K562 (cell line): ENCODE measurements at regions not wholly inside any gene's neighbourhood (a gene's known extent, or its start where the extent isn't known, plus 50 kb on each side); places are given as distances from the start of the nearest gene placed in this dataset.

ENCODE experiments used
- C11orf30 ChIP-seq: fragments of 450-650 bp; IDR thresholded peaks from 2 replicates; pipeline ENCODE4 v1.6.1; 2016; ENCODE audit warnings: low read depth, mild to moderate bottlenecking
- CHD7 ChIP-seq: fragments of 200-600 bp; sonication (generic); IDR thresholded peaks from one replicate; pipeline ENCODE4 v1.6.1; 2012; ENCODE audit warnings: mild to moderate bottlenecking, low read depth, low read length, inconsistent platforms
- CREBBP ChIP-seq: IDR thresholded peaks from one replicate; pipeline ENCODE4 v1.6.1; 2012; ENCODE audit warnings: low read depth, mild to moderate bottlenecking, control low read depth, inconsistent platforms, low read length
- ELK1 ChIP-seq: sonication (generic); formaldehyde crosslinking; IDR thresholded peaks from 2 replicates; pipeline ENCODE4 v1.8.1; 2022; ENCODE audit warnings: missing genetic modification reagents
- ERF ChIP-seq: fragments of 450-650 bp; formaldehyde crosslinking; IDR thresholded peaks from 2 replicates; pipeline ENCODE4 v1.4.0; 2020; ENCODE audit warnings: mild to moderate bottlenecking, mixed read lengths
- FOS ChIP-seq: IDR thresholded peaks from 3 replicates; pipeline ENCODE4 v1.6.1; 2011; ENCODE audit not compliant: insufficient read length; ENCODE audit errors: extremely low read depth
- GATA2 ChIP-seq: sonication (generic); formaldehyde crosslinking; IDR thresholded peaks from 2 replicates; pipeline ENCODE4 v1.4.0; 2020; ENCODE audit warnings: mild to moderate bottlenecking, missing genetic modification reagents
- NR2C1 ChIP-seq, 2 experiments: fragments of 450-650 bp; IDR thresholded peaks; 2 replicates each; pipeline ENCODE4 v1.6.1; 2017; ENCODE audit warnings: mild to moderate bottlenecking in 2 of 2, antibody characterized with exemption in 1 of 2, inconsistent platforms in 1 of 2, missing compliant biosample characterization in 1 of 2, missing genetic modification characterization in 1 of 2
- POLR2AphosphoS5 ChIP-seq: IDR thresholded peaks from 2 replicates; pipeline ENCODE4 v1.6.1; 2011; ENCODE audit warnings: mild to moderate bottlenecking, low read depth, low read length, moderate library complexity; ENCODE audit not compliant: control insufficient read depth, insufficient read depth
- SLC30A9 ChIP-seq: fragments of 250-450 bp; sonication (Bioruptor Pico); IDR thresholded peaks from 2 replicates; pipeline ENCODE4 v1.8.0; 2022; ENCODE audit warnings: mild to moderate bottlenecking, moderate library complexity
- ZNF24 ChIP-seq: fragments of 450-650 bp; IDR thresholded peaks from 2 replicates; pipeline ENCODE4 v1.6.1; 2016
- ZNF311 ChIP-seq: fragments of 250-450 bp; sonication (Bioruptor Pico); IDR thresholded peaks from 2 replicates; pipeline ENCODE4 v1.4.0; 2020; ENCODE audit warnings: mild to moderate bottlenecking, moderate library complexity
- ZNF395 ChIP-seq: fragments of 200-800 bp; sonication (Bioruptor generic); IDR thresholded peaks from 2 replicates; pipeline ENCODE4 v1.6.1; 2017; ENCODE audit warnings: missing genetic modification characterization, missing compliant biosample characterization
- ZNF436 ChIP-seq: fragments of 250-450, 450-650 bp; sonication (Bioruptor Pico); formaldehyde crosslinking; IDR thresholded peaks from 2 replicates; pipeline ENCODE4 v1.7.0; 2020; ENCODE audit warnings: mild to moderate bottlenecking
- ZNF584 ChIP-seq: fragments of 200-800 bp; sonication (Bioruptor generic); IDR thresholded peaks from 2 replicates; pipeline ENCODE4 v1.6.1; 2016; ENCODE audit warnings: low read depth, mild to moderate bottlenecking, missing genetic modification characterization, missing compliant biosample characterization
- ZNF586 ChIP-seq: fragments of 450-650 bp; formaldehyde crosslinking; conservative IDR thresholded peaks from 2 replicates; pipeline ENCODE4 v1.4.0; 2020; ENCODE audit warnings: mild to moderate bottlenecking, moderate library complexity

DNA sequence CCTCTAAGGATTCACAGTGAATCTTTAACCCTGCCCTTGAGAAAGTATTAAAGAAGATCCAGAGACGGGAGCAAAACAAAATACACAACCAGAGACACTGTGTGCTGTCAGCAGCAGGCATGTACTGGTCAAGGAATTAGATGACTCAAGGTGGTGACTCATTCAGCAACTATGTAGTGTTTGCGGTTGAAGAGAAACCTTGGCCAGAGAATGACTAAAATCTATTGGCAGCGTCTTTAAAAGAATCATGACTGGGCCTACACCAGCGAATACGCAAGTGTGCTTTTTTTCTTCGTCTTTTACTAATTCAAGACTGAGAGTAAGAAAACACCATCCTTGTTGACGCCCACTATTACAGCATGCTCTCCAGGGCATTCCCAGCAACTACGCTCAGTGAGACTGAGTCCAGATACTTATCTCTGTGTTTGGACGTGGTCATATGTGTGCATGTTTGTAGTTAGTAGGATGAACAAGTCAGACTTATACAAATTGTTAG is 72.4 kb upstream of the BACH2 start (continued):
- TF ChIP-seq CHD7 (no peak), FOS (peak; percentile 90), GATA2 (CRISPR knock-in tag) (no peak), SLC30A9 (CRISPR knock-in tag) (no peak), NR2C1 (IDR thresholded peaks at IDR 0.05) (no peak), NR2C1 (tag; IDR thresholded peaks at IDR 0.05) (no peak), ELK1 (CRISPR knock-in tag) (no peak), POLR2AphosphoS5 (no peak), ZNF395 (CRISPR knock-in tag) (no peak), ZNF311 (no peak), ZNF24 (no peak; the same call in 1 of the 2 replicates), ERF (no peak), ZNF586 (CRISPR knock-in tag) (no peak), C11orf30 (peak; percentile 76), ZNF584 (0 out of 2 replicates have a peak, but pooled peaks have one; percentile 40), CREBBP (no peak), ZNF436 (no peak)
